Cerebellar cortex (tissue), 1 donor: ENCODE measurements at regions not wholly inside any gene's neighbourhood (a gene's known extent, or its start where the extent isn't known, plus 50 kb on each side); places are given as distances from the start of the nearest gene placed in this dataset.

Experiments
- DNase-seq: peaks from one replicate; pipeline ENCODE4 v3.0.0-alpha.2; 2015; ENCODE audit warnings: low spot score

- no peak for DNase-seq
These were observed 258.1 kb downstream of the IPO8 start for GRCh38 chr12:30437616-30438015.

DNA sequence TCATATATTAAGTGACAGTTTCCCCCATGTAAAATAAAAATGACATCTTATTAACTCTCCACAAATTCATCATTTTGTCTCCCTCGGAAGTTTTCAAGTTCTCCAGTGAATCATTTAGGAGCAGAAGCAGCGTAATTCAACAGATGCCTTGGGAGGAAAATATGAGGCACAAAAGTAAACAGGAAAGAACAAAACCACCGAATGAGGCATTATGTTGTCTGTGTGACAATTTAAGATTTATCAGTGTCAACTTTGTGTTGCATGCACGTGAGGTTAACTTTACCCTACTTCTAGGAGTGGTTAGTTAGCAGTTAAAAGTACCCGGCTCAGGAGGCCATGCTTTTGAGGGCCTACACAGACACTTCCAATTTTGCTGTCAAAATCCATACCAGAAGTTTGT is 258.6 kb downstream of the IPO8 start:
- DNase-seq: no peak

GRCh38 chr12:30428098-30428497 is 267.6 kb downstream of the IPO8 start:
- no peak for DNase-seq

DNA sequence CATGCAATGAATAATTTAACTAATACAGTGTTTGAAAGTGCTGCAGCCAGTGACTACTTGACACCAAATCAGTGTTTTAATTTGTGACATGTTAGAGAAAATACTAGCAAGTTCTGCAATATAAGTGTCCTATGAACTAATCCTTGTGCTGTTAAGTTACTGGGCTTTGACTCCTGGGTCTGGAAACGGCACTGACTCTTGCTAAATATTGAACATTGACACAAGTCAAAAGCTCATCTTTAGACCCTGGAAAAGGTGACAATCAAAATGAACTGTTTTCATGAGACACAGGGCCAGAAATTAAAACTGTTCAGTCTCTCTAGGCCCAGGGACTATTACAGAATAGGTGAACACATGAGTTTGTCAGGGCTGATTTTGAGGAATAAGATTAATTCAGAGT is 268.1 kb downstream of the IPO8 start:
- DNase-seq: no peak

GRCh38 chr12:30425445-30425844 is 270.2 kb downstream of the IPO8 start:
- DNase-seq: no peak

DNA sequence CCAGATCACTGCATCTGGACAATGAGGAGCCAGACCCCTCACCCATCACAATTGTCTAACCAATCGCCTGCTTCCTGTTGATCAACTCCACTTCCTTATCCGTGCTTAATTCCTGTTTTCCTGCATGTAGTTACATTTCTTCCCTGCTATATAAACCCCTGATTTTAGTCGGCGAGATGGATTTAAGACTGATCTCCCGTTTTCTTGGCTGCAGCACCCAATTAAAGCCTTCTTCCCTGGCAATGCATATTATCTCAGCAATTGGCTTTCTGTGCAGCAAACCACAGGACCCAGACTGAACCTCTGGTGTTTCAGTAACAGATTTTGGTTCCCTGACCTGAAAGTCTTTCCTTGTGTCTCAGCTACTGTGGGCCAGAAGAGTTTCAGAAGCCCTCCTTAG is 272.3 kb downstream of the IPO8 start:
- no peak for DNase-seq

- no peak for DNase-seq
These were observed 272.8 kb downstream of the IPO8 start for GRCh38 chr12:30422844-30423243.

DNA sequence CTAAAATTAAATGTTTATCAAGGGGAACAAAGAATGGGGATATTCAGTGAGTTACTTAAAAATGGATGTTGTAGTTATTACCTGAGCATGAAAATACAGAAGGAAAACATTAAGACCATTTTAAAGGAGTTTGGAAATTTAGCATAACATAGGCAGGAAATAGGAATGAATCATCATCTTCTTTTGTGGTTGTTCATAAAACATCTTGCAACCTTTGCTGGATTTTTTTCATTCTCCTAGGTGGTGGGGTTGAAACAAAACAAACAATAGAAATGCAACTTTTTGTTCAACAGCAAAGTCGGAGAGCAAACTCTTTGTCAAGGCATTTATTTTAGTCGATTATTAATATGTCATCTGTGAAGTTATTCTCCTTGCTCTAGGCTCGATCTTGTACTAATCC is 275.1 kb downstream of the IPO8 start:
- no peak for DNase-seq

DNA sequence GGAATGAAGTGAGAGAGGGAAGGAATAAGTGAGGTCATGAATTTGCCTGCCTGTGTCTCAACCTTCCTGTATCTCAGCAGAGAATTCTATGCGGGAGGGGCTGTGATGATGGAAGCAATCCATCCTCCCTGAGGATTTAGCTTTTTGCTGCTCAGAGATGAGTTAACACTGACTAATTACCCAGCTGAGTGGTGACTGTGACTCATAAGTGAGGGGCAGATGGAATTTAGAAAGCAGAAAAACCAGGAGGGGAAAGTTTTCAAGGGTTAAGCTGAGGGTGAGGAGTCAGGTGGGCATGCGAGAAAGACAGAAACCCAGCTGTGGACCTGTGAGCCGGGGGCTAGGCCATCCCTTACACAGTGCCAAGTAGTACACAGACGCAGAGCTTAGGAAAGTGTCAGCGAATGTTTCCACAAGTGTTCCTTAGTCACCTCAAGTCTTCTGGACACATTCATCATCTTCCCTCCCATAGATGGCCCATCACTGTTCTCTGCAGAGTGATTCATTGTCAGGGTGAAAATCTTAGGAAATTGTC is 277.9 kb downstream of the IPO8 start:
- DNase-seq: no peak

DNA sequence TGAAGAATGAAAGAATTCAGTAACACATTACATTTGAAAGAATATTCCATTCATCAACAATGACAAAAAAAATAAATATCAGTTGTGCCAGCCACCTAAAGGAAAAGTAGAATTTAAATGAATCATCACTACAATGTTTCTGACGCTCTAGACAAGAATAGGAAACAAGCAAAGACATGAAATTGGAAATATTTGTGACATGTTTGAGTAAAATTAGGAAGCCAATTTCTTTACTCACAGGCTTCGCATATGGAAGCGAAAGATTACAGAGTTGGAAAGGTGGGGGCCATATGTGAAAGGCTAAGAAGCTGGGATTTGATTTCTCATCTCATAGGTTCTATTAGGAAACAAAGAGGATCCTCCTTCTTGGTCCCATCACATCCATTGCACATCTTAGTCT is 279.0 kb downstream of the IPO8 start:
- no peak for DNase-seq

- no peak for DNase-seq
These were observed 279.9 kb downstream of the IPO8 start for GRCh38 chr12:30415777-30416176.

GRCh38 chr12:30414507-30414906 is 281.2 kb downstream of the IPO8 start:
- DNase-seq: no peak

DNA sequence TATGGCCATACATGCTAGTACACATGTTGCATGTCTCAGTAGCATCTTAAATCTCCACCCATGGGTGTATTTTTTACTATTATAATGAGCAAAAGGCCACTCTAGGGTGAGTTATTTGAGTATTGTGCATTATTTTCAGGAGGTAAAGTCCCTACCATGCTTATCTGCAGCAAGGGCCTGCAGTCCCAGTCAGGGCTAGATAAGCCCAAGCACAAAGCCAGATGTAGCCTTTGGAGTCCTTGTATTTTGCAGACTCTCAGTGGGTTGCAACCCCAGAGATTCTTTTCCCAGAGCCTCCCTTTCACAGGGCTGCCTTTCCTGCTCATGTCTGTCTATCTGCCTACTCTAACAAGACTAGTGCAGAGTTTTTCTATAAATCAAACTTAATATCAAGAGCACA is 295.3 kb downstream of the IPO8 start:
- DNase-seq: no peak

- DNase-seq: no peak
These were observed 295.8 kb downstream of the IPO8 start for GRCh38 chr12:30399859-30400258.

DNA sequence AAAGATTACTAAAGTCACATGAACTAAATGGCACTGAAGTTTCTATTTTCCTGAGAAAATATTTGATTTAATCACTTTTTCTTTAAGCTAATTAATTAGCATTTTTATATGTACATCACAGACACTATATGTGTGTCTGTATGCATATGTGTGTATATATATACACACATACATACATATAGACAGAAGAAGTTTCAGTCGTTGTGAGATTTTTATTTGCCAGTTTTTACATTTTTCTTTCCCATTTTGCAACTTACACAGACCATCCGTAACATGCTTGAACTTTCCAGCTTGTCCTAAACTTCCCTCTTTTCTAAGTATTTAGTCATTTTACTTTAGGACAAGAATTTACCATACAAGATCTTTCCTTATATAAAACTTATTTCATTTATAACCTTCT is 299.1 kb downstream of the IPO8 start:
- DNase-seq: no peak

DNA sequence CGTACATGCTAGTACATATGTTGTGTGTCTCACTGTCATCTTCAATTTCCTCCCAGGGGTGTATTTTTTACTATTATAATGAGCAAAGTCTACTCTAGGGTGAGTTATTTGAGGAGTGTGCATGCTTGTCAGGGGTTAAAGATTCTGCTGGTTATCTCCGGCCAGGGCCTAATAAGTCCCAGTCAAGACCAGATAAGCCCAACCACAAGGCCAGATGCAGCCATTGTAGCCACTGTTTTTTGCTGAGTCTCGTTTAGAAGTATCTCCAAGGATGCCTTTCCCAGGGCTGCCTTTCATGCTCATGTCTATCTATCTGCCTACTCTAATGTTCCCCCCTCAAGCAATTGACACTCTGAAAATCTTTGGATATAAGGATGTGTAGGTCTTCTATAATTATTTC is 300.5 kb downstream of the IPO8 start:
- DNase-seq: no peak

GRCh38 chr12:30391766-30392366 is 303.8 kb downstream of the IPO8 start:
- DNase-seq: no peak

DNA sequence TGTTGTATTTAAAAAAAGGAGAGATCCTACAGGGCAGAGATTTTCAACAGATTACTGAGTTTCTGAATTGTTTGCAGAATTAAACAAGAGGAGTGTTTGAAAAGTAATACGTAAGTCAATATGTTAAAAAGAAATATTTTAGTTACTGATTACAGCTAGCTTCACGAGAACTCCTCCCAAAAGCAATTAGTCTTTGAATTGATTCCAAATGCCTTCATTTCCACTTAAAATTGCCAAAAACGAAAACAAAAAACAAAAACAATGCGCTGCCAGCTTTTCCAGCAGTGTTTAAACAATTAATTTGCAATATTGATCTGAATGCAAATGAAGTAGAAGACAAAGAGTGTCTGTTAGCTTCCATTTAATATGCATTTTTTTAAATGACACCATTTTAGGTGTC is 310.0 kb downstream of the IPO8 start:
- DNase-seq: no peak

DNA sequence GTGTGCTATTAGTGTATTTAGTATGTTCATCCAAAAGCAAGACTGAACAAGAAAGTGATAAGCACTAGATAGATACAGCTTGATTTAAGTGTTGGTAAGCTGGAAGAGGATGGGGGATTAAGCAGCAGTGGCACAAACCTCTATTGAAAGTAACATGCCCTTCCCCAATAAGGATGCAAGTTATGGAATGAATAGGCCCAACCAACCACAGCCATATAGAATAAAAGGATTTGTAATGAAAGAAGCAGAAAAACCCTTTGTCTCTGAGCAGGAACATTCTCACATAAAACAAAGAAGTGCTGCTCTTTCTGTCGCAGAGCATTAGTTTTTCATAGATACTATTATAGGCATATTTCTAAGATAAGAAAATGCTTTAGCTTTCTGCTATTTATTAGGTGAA is 310.7 kb downstream of the IPO8 start:
- no peak for DNase-seq

GRCh38 chr12:30378307-30378706 is 317.4 kb downstream of the IPO8 start:
- DNase-seq: no peak

GRCh38 chr12:30364822-30365221 is 330.8 kb downstream of the IPO8 start:
- no peak for DNase-seq

DNA sequence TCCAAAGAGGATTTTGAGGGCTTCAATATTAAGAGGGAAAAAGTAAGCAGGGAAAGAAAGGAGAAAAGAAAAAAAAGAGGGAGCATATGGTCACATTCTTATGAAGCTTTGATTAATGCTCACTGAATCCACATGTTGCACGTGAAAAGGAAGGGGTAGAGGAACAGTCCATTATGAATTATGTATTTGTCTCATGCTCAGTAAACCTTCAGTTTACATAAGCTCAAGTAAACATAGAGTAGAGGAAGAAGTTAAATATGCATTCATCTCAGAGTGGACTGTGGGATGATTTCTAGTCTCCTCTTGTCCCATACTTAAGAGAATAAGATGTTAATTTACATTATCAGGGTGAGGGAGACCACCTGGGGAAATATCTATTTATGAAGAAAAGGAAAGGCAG is 334.5 kb downstream of the IPO8 start:
- no peak for DNase-seq

DNA sequence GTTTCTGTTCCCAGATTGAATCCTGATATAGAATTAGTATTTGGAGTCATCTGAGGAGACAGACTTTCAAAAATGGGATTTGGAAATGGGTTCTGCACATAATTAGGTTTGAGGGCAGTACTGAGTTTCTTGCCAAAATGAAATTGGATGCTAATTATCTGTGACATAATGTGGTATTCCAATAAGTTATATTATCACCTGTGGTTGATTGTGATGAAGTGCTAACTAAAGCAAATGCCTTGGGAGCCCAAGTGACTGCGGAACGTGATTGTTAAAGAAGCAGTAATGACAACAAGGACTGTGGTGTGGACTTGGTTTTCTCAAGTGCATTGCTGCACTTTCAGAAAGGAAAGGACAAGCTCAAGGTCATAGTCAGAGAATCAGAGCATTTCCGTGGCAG is 337.0 kb downstream of the IPO8 start:
- DNase-seq: no peak

DNA sequence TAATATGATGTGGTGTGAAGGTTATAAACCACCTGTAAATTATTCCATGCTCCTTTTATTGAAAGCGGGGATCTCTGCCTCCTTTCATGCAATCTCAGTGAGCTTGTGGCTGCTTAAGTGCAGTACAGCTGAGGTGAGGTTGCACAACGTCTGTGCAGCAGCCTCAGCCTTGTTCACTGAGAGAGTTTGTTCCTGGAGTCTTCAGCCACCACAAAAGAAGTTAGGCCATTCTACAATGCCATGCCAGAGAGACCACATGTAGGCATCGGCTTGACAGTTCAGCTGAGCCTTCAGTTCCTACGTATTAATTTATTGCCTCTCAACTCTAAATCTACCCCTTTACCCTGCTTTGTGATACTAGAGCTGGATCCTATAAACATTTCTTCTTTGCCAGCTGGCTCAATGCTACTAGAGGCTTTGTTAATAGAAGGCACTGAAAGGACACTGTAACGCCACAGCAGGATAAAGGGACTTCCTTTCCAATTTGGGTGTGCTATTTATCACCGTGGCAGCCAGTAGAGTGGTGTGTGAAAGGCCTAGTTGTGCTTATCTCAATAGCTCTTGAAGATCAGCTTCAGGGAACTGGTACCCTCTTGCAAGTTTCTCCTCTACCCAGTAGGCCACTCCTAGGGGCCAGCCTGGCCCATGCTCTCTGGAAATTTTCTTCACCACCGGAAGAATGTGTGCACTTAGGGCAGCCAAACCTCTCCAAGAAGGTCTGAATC is 337.7 kb downstream of the IPO8 start:
- DNase-seq: no peak
